ENCODE measurements at regions not wholly inside any gene's neighbourhood (a gene's known extent, or its start where the extent isn't known, plus 50 kb on each side); places are given as distances from the start of the nearest gene placed in this dataset.

- no peak for TF ChIP-seq EZH2 (IDR thresholded peaks at IDR 0.05; ENCODE audit: borderline replicate concordance, low read depth, low read length)
- TF ChIP-seq TCF7L2 (IDR thresholded peaks at IDR 0.05; ENCODE audit: low read depth, low read length) = no peak
- TF ChIP-seq ZNF174 (CRISPR knock-in tag; IDR thresholded peaks at IDR 0.05) = no peak
- no peak for TF ChIP-seq ZFPM2 (CRISPR knock-in tag; IDR thresholded peaks at IDR 0.05)
- no peak for TF ChIP-seq ZBTB49 (CRISPR knock-in tag; IDR thresholded peaks at IDR 0.05; ENCODE audit: borderline replicate concordance)
- no peak for TF ChIP-seq CTCF (IDR thresholded peaks at IDR 0.05 in 2 of 3, conservative IDR thresholded peaks at IDR 0.05 in 1 of 3; ENCODE audit: insufficient read depth in 2 of 3, low read depth in 1 of 3, low read length in 3 of 3)
- no peak for TF ChIP-seq ZNF707 (CRISPR knock-in tag; conservative IDR thresholded peaks at IDR 0.05)
- no peak for TF ChIP-seq POLR2AphosphoS5 (IDR thresholded peaks at IDR 0.05; ENCODE audit: control insufficient read depth, insufficient read depth, low read depth, low read length)
- TF ChIP-seq RBBP5 (IDR thresholded peaks at IDR 0.05; ENCODE audit: borderline replicate concordance, insufficient read depth, low read length, poor library complexity, severe bottlenecking) = no peak
Measured at GRCh38 chr7:15920953-15921352, 234.5 kb upstream of the MEOX2 start.
